ENCODE measurements at regions not wholly inside any gene's neighbourhood (a gene's known extent, or its start where the extent isn't known, plus 50 kb on each side); places are given as distances from the start of the nearest gene placed in this dataset.

DNA sequence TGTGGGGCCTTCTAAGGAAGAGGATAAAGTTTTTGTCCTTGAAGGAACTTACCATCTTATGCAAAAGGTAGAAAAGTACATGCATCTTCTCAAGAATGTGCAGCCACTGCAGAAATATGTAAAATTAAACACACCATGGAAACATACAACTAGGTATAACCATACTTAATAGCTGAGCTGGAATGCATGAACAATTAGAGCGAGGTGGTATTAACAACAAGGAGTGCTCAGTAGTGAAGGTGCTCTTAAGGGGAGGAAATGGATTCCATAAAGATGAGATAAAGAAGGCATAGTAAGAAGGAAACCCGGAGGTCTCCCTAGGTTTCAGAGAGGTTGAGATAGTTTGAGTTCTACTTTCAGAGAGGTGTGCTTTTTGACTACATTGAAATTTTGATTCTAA is 415.9 kb downstream of the NDFIP2 start:
- Histone ChIP-seq H3K27me3 (ENCODE audit: insufficient read depth) (no peaks in the 10 kb centered on the region), H3K36me3 (ENCODE audit: insufficient read depth) (no peaks in the 10 kb centered on the region), H3K79me2 (replicated peaks; ENCODE audit: insufficient read depth) (no peaks in the 10 kb centered on the region), H3K9me2 (ENCODE audit: insufficient read depth) (peaks cover 3% of the 10 kb centered on the region; the same call in 1 of the 2 replicates), H3K4me1 (ENCODE audit: insufficient read depth) (no peaks in the 10 kb centered on the region), H3K27ac (ENCODE audit: low read depth) (no peak overlapping the region), H4K20me1 (replicated peaks; ENCODE audit: insufficient read depth) (no peaks in the 10 kb centered on the region), H3K4me2 (no peak overlapping the region), H3K4me3 (no peak overlapping the region), H3F3A (replicated peaks; ENCODE audit: low read depth) (no peaks in the 10 kb centered on the region), H2AFZ (no peak overlapping the region)
- no peak for ATAC-seq
- no peak for TF ChIP-seq ZNF462 (CRISPR knock-in tag; IDR thresholded peaks at IDR 0.05)
- TF ChIP-seq REST (IDR thresholded peaks at IDR 0.05; ENCODE audit: unreplicated experiment), result no peak
- no peak for TF ChIP-seq NANOG (IDR thresholded peaks at IDR 0.05; ENCODE audit: borderline replicate concordance)
- TF ChIP-seq ETS1 (IDR thresholded peaks at IDR 0.05), result no peak
- no peak for TF ChIP-seq POLR2AphosphoS5 (IDR thresholded peaks at IDR 0.05; ENCODE audit: low read depth)
- TF ChIP-seq ZNF331 (CRISPR knock-in tag; IDR thresholded peaks at IDR 0.05; ENCODE audit: low read depth), result no peak
- TF ChIP-seq EZH2 (IDR thresholded peaks at IDR 0.05; ENCODE audit: low read depth, unreplicated experiment), result no peak
- TF ChIP-seq STAT1 (IDR thresholded peaks at IDR 0.05; ENCODE audit: unreplicated experiment), result no peak
- TF ChIP-seq CREB1 (CRISPR knock-in tag; IDR thresholded peaks at IDR 0.05; ENCODE audit: low read depth), result no peak
- TF ChIP-seq JUNB (IDR thresholded peaks at IDR 0.05; ENCODE audit: unreplicated experiment), result no peak
- no peaks in the 10 kb centered on the region for H3K36me3 Mint-ChIP-seq (ENCODE audit: low read depth)
- H3K4me3 Mint-ChIP-seq, result no peak overlapping the region
- no peaks in the 10 kb centered on the region; the same call in 2 of the 3 replicates for H3K9me3 Mint-ChIP-seq
- no peak overlapping the region for H3K27ac Mint-ChIP-seq
- no peak for DNase-seq (ENCODE audit: low spot score)
- H3K4me1 Mint-ChIP-seq, result peaks cover 5% of the 10 kb centered on the region; the same call in 2 of the 3 replicates
- H3K27me3 Mint-ChIP-seq (ENCODE audit: insufficient read depth, low read depth, poor library complexity), result no peaks in the 10 kb centered on the region

Measured in GM23338 (cell line).